HepG2 (cell line): ENCODE measurements at regions not wholly inside any gene's neighbourhood (a gene's known extent, or its start where the extent isn't known, plus 50 kb on each side); places are given as distances from the start of the nearest gene placed in this dataset.
A peak's percentile ranks its signal among the peaks of the same experiment; 100 is the strongest.

Experiments used
- ETV5 ChIP-seq: IDR thresholded peaks from 2 replicates; pipeline ENCODE4 v1.6.1; 2018; ENCODE audit warnings: missing biosample characterization, missing genetic modification reagents, inconsistent platforms, borderline replicate concordance
- FLYWCH1 ChIP-seq: sonication (generic); formaldehyde crosslinking; IDR thresholded peaks from 2 replicates; pipeline ENCODE4 v1.8.1; 2023; ENCODE audit warnings: mild to moderate bottlenecking, missing genetic modification reagents
- FOXK1 ChIP-seq: sonication (generic); formaldehyde crosslinking; IDR thresholded peaks from 2 replicates; pipeline ENCODE4 v1.4.0; 2020; ENCODE audit warnings: low read depth, missing genetic modification reagents, borderline replicate concordance
- HINFP ChIP-seq: sonication (generic); formaldehyde crosslinking; IDR thresholded peaks from 2 replicates; pipeline ENCODE4 v1.4.0; 2020; ENCODE audit warnings: low read depth, mild to moderate bottlenecking, missing genetic modification reagents
- MEIS1 ChIP-seq: sonication (generic); formaldehyde crosslinking; IDR thresholded peaks from 2 replicates; pipeline ENCODE4 v1.9.0; 2021; ENCODE audit warnings: mild to moderate bottlenecking, missing genetic modification reagents, moderate library complexity, borderline replicate concordance
- MTA3 ChIP-seq: sonication (generic); formaldehyde crosslinking; IDR thresholded peaks from 2 replicates; pipeline ENCODE4 v1.4.0; 2020; ENCODE audit warnings: missing genetic modification reagents
- PITX1 ChIP-seq: sonication (generic); formaldehyde crosslinking; IDR thresholded peaks from 2 replicates; pipeline ENCODE4 v1.5.1; 2020; ENCODE audit warnings: mild to moderate bottlenecking, missing genetic modification reagents
- POGZ ChIP-seq: sonication (generic); formaldehyde crosslinking; IDR thresholded peaks from 2 replicates; pipeline ENCODE4 v1.4.0; 2020; ENCODE audit warnings: mild to moderate bottlenecking, missing genetic modification reagents
- SPEN ChIP-seq: sonication (generic); formaldehyde crosslinking; IDR thresholded peaks from 2 replicates; pipeline ENCODE4 v1.5.1; 2020; ENCODE audit warnings: low read depth, mild to moderate bottlenecking, missing genetic modification reagents
- TFE3 ChIP-seq: IDR thresholded peaks from 2 replicates; pipeline ENCODE4 v1.6.1; 2016
- XRCC5 ChIP-seq: fragments of 200-400 bp; formaldehyde crosslinking; optimal IDR thresholded peaks from 2 replicates; pipeline ENCODE3; 2017; ENCODE audit warnings: mild to moderate bottlenecking, low read length
- YEATS4 ChIP-seq: sonication (generic); formaldehyde crosslinking; IDR thresholded peaks from 2 replicates; pipeline ENCODE4 v1.4.0; 2020; ENCODE audit warnings: missing genetic modification reagents, borderline replicate concordance
- ZBTB21 ChIP-seq: sonication (generic); formaldehyde crosslinking; IDR thresholded peaks from 2 replicates; pipeline ENCODE4 v1.4.0; 2020; ENCODE audit warnings: missing genetic modification reagents
- ZBTB34 ChIP-seq: sonication (generic); formaldehyde crosslinking; IDR thresholded peaks from 2 replicates; pipeline ENCODE4 v1.8.0; 2022; ENCODE audit warnings: mild to moderate bottlenecking, missing genetic modification reagents
- ZFY ChIP-seq: sonication (generic); formaldehyde crosslinking; IDR thresholded peaks from 2 replicates; pipeline ENCODE4 v1.4.0; 2020; ENCODE audit warnings: missing genetic modification reagents
- ZNF124 ChIP-seq: sonication (generic); formaldehyde crosslinking; IDR thresholded peaks from 2 replicates; pipeline ENCODE4 v1.4.0; 2020; ENCODE audit warnings: missing genetic modification reagents
- ZNF292 ChIP-seq: sonication (generic); formaldehyde crosslinking; IDR thresholded peaks from 2 replicates; pipeline ENCODE4 v1.8.1; 2022; ENCODE audit warnings: mild to moderate bottlenecking, low read depth, missing genetic modification reagents, borderline replicate concordance
- ZNF614 ChIP-seq: IDR thresholded peaks from 2 replicates; pipeline ENCODE4 v1.6.1; 2018; ENCODE audit warnings: missing biosample characterization, missing genetic modification reagents, inconsistent platforms, borderline replicate concordance
- ZNF615 ChIP-seq: sonication (generic); formaldehyde crosslinking; IDR thresholded peaks from 2 replicates; pipeline ENCODE4 v1.5.0; 2020; ENCODE audit warnings: mild to moderate bottlenecking, missing genetic modification reagents, borderline replicate concordance
- ZNF639 ChIP-seq: conservative IDR thresholded peaks from 2 replicates; pipeline ENCODE4 v1.6.1; 2018; ENCODE audit warnings: missing genetic modification reagents
- ZNF772 ChIP-seq: sonication (generic); formaldehyde crosslinking; IDR thresholded peaks from 2 replicates; pipeline ENCODE4 v1.5.0; 2020; ENCODE audit warnings: mild to moderate bottlenecking, missing genetic modification reagents
- ZNF878 ChIP-seq: sonication (generic); formaldehyde crosslinking; IDR thresholded peaks from 2 replicates; pipeline ENCODE4 v1.8.1; 2023; ENCODE audit warnings: mild to moderate bottlenecking, missing genetic modification reagents, moderate library complexity
- ZNF883 ChIP-seq: sonication (generic); formaldehyde crosslinking; IDR thresholded peaks from 2 replicates; pipeline ENCODE4 v1.5.1; 2020; ENCODE audit warnings: mild to moderate bottlenecking, missing genetic modification reagents; ENCODE audit errors: not compliant biosample characterization
- ZSCAN22 ChIP-seq: sonication (generic); formaldehyde crosslinking; IDR thresholded peaks from 2 replicates; pipeline ENCODE4 v1.4.0; 2020; ENCODE audit warnings: mild to moderate bottlenecking, missing genetic modification reagents

GRCh38 chr2:224146356-224147160 lies 107.5 kb upstream of the SERPINE2 start (continued):
- peak; percentile 97 for TF ChIP-seq ETV5
- peak; percentile 66 for TF ChIP-seq POGZ
- TF ChIP-seq PITX1: peak; percentile 87; the same call in 1 of the 2 replicates
- TF ChIP-seq FOXK1 (CRISPR knock-in tag): peak; percentile 32; the same call in 1 of the 2 replicates
- TF ChIP-seq ZNF883: no peak
- TF ChIP-seq ZNF292 (CRISPR knock-in tag): peak; percentile 66; the same call in 1 of the 2 replicates
- no peak for TF ChIP-seq ZNF878 (CRISPR knock-in tag)
- TF ChIP-seq ZNF772 (CRISPR knock-in tag): no peak
- TF ChIP-seq ZBTB21 (CRISPR knock-in tag): peak; percentile 16; the same call in 1 of the 2 replicates
- TF ChIP-seq SPEN (CRISPR knock-in tag): no peak
- TF ChIP-seq YEATS4 (CRISPR knock-in tag): peak; percentile 22; the same call in 1 of the 2 replicates
- 0 out of 2 replicates have a peak, but pooled peaks have one; percentile 55 for TF ChIP-seq HINFP (CRISPR knock-in tag)
- peak; percentile 21; the same call in 1 of the 2 replicates for TF ChIP-seq ZNF124 (CRISPR knock-in tag)
- TF ChIP-seq ZFY (CRISPR knock-in tag): peak; percentile 47; the same call in 1 of the 2 replicates
- TF ChIP-seq MEIS1 (CRISPR knock-in tag): peak; percentile 86; the same call in 1 of the 2 replicates
- no peak for TF ChIP-seq MTA3 (CRISPR knock-in tag)
- TF ChIP-seq ZSCAN22 (CRISPR knock-in tag): 0 out of 2 replicates have a peak, but pooled peaks have one; percentile 41
- TF ChIP-seq ZBTB34 (CRISPR knock-in tag): peak; percentile 65; the same call in 1 of the 2 replicates
- no peak for TF ChIP-seq XRCC5
- peak; percentile 85; the same call in 1 of the 2 replicates for TF ChIP-seq ZNF614 (CRISPR knock-in tag)
- peak; percentile 76; the same call in 1 of the 2 replicates for TF ChIP-seq TFE3 (CRISPR knock-in tag)
- TF ChIP-seq FLYWCH1: no peak
- 0 out of 2 replicates have a peak, but pooled peaks have one; percentile 14 for TF ChIP-seq ZNF639 (CRISPR knock-in tag)
- 0 out of 2 replicates have a peak, but pooled peaks have one; percentile 22 for TF ChIP-seq ZNF615
